Stimulated activated CD4-positive, alpha-beta T cell treated with anti-CD3 and anti-CD28 coated beads, Interleukin-1b, Interleukin-23, amount 100 ng/mL, for 4 hours (primary cell): ENCODE measurements at regions not wholly inside any gene's neighbourhood (a gene's known extent, or its start where the extent isn't known, plus 50 kb on each side); places are given as distances from the start of the nearest gene placed in this dataset.

Source experiments
- DNase-seq, 2 donors: peaks; one replicate each; pipeline ENCODE4 v3.0.0-alpha.2; 2020; ENCODE audit warnings: low read depth in 2 of 2

DNA sequence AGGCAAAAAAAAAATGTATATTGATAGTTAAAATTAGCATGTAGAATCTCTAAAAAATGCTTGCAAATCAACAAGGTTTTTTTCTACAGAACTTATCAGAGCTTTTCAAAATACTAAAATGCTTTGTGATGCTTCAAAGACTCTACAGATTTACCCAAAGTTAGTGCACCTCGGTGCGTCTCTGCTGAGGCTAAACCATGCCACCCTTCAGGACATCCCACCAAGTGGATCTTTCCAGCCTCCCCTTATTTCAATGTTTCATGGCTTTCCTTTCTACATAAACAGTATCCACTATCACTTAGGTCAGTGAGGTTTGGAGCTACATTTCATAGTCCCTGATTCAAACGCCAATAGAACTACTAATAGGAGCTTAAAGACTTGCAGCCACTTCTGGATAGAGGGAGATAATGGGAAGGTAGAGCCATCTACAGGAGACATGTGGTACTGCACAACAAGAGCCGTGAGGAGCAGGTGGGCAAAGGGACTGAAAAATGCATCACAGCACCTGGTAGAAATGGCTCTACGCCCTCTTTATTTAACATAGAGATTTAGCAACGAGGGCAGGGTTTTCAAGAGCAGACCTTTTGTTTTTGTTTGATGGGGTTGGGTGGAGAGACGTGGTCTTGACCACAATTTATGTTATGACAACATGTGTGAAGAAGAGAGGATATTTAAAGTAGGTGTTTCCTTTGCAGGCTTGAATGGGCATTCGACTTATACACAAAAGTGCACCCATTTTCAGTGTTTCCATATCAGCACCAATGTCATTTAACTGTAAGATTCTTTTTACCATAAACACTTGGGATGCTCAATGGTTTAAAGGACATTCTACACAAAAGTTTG is 56.1 kb upstream of the SLC35G4 start:
- DNase-seq = peak in 1 of 2 donors; percentile 21

DNA sequence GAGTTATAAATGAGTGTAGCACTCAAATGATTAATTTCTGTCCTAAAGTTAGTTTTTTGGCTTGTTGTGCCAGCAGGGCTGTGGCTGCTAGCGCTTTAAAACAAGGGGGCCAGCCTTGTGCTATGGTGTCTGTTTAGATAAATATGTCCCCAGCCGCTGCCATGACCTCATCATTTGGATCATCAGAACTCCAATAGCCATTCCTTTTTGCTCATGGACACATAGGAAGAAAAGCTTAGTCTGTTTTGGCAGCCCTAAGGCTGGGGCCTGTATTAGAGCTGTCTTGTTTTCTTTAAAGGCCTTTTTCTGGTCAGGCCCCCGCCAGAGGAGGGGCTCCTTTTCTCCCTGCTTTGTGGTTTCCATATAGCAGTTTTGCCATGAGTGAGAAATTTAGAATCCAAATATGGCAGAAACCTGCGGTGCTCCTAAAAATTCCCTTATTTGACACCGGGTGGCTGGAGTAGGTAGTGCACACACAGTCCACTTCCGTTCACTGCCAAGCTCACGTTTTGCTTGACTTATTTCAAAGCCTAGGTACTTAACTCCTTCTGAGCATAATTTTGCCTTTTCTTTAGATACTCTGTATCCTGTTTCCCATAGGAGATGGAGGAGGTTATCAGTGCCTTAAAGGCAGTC is 60.4 kb upstream of the SLC35G4 start:
- DNase-seq = no peak

DNA sequence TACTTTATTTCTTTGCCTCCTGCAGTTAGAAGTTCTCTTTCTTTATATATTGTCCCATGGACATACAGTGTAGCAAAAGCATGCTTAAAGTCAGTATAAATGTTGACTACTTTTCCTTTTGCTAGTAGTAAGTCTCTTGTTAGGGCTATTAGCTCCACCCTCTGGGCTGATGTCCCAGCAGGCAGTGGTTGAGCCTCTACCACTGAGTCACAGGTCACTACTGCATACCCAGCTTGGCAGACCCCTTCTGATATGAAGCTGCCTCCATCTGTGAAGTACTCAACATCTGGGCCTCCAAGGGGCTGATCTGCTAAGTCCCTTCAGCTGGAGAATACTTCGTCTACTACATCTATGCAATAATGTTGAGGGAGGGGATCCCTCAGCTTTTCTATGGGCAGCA is 61.0 kb upstream of the SLC35G4 start:
- DNase-seq = no peak

DNA sequence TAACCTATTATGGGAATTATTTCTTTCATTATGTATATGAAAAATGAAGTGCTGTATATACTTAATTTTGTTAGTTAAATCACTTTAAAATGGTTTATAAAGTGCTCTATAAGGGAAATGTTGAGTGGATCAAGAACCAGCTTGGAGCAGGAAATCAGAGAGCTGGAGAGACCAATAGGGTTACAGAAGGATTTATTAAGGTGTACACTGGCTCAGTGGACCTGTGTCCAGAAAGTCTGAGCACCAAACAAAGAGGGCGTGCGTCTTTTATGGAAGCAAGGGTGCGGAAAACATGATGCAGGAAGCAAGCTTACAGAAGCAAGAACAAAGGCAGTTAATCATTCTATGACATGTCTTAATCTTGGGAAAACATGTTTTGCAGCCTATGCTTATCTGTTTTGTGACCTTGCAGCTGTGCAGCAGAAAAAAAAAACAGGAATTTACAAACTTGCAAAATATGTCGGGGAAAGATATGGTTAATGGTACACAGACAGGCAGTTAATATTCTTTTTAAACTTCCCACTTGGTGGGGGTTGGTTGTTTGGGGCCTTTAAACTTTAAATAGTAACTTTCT is 65.2 kb upstream of the SLC35G4 start:
- no peak for DNase-seq

DNA sequence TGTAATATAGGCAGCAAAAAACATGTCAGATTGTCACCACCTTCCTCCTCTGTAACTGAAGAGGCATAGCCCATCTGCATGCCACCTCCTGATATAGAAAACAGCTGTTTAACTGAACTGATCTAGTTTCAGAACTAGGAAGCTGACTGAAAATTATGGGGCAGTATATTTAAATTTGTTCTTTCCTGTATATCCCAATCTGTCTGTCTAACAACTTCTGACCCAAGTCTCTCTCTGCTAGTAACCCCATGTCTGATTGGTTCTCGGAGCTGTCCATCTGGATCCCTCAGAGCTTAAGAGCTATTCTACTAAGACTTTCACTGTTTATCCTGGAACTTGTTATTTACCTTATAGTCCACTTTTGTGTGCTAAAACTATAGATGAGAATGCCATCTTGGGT is 68.2 kb upstream of the SLC35G4 start:
- no peak for DNase-seq

DNA sequence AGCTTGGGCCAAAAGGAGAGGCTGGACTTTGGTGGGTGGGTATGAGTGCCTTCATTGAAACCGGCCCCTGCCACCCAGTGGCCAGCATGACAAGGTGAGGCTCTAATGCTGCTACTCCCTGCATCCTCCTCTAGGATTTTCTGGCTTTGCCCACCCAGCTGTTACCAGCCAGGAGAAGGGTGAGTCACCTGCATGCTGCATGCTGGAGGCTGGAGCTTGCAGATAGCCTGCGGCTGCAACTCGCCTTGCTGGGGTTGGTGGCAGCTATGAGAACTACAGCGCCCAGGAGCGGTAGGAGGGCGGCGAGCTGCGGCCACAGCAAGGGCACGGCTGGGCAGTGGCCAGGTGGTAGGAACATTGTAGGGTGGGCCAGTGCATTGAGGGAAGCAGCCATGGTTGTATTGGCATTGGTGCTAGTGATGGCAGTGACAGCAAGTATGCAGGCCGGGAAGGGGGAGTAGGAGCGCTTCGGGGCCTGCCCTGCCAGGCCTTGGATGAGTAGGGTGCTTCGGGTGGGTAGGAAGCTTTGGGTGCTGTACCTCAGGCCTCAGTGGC is 75.4 kb upstream of the SLC35G4 start:
- DNase-seq = no peak

DNA sequence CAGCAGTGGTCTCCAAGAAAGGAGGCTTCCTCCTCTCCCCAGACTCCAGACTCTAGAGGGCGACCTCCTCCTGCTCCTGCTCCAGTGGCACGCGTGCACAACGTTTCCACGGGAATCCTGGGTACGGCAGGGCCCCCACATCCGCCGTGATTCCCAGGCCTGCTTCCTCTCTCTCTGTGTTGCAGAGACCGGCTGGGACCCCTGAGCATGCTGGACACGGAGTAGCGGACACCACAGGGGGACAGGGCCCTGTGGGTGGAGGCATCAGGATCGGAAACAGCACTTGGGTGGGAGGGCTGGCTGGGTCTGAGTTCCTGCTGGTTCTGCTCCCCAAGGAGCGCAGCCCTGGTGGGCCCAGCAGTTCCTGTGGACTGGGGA is 75.9 kb upstream of the SLC35G4 start:
- DNase-seq = no peak

DNA sequence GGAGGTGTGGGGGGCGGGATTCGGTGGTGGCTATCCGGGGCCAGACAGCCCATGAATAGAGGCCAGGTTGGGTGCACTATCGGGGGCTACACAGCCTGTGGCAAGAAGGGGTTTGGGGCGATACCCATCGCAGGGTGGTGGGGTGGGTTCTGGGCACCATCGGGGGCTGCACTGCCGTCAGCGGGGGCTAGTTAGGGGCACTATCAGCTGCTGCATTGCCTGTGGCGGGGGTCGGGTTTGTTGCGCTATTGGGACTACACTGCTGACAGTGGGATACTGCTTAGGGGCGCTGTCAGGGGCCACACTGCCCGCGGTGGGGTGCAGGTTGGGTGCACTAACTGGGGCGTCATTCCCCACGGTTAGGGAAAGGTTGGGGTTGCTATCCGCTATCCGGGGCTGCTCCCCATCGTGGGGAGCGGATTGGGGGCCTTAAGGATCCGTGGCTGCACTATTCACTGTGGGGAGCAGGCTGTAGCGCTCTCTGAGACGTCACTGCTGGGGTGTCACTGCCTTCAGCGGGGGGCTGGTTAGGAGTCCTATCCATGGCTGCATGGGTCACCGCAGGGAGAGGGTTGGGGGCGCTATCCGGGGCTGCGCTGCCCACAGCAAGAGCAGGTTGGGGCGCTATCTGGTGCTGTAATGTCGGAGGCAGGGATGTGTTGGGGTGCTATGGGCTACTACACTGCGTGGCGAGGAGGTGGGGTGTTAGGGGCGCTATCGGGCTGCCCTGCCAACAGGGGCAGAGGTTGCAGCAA is 76.5 kb upstream of the SLC35G4 start:
- DNase-seq = no peak

DNA sequence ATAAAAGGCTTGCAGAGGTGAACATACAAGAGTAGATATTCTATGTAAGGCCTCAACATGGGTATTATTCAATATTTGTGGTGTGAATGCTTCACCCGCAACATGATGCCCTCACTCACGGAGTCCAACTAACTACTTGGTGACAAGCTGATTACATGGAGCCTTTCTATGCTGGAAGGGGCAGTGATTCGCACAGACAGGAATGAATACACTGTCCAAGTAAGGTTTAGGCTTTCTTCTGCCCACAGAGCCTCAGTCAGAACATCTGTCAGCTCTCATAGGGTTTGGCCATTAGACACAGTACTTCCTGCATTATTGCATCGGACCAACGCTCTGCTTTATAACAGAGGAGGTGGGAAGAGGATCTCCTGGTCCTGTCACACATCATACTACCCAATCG is 80.3 kb upstream of the SLC35G4 start:
- no peak for DNase-seq

DNA sequence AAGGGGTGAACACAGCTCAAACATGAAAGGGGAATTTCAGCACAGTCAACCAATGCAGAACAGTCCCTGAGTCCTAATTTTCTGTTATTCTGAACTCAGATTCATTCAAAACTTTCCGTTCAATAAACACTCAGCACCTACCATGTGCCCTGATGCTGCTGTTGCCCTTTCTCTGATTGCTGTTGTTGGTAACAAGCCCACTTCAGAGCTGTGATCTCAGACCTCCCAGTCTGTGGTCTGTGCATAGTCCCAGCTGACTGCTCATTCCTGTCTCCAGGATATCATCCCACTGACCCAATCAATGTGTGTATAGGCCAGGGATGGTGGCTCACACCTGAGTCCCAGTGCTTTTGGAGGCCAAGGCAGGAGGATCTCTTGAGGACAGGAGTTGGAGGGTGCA is 82.7 kb upstream of the SLC35G4 start:
- no peak for DNase-seq

DNA sequence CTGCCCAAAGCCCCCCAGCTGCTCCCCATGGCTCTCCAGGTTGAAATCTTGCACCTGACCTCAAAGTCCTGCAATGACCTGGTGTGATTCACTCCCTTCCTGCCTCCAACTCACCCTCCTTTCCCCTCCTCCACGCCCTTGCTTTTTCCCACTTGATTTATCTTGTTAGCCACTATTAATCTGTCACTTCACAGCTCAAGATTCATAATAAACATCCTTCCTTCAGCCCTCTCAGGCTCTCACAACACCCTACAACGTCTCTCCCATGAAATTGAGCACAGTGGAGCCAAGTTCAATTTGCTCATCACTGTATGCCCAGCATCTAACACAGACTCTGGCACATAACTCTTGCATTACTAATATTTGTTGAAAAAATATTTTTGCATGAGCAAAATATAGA is 85.6 kb upstream of the SLC35G4 start:
- DNase-seq = no peak

DNA sequence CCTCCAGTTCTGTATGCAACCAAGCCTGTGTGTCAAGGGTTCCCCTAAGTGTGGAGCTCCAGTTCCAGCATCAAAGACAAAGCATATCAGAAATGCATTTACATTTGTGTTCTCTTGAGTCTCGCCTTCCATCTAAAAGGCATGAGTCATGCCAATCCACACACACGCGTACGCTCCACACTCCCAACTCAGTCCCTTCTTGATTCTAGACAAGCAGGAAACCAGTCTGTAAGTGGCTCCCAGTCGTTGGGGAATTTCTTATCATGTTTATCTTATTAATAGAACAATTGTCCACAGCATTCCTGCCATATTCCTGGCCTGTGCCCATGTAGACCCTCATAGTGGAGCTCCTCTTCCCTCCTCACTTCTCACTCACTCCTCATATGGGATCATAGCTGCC is 86.4 kb upstream of the SLC35G4 start:
- no peak for DNase-seq

DNA sequence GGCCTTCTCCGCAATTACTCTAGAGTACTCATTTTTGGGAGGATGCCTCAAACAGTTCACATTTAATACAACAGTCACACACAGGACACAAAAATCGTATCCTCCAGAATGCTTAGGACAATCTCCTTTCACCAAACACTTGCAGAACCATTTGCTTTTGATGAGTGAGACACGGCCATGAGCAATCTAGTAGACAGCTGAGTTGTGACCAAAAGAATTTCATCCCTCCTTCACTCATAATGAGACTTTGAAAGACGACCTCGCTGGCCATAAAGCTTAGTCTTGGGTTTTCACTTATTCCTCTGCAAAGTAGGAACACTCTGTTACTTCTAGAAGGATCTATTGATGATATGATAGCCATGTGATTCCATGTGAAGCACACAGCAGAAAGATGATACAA is 87.5 kb upstream of the SLC35G4 start:
- no peak for DNase-seq

DNA sequence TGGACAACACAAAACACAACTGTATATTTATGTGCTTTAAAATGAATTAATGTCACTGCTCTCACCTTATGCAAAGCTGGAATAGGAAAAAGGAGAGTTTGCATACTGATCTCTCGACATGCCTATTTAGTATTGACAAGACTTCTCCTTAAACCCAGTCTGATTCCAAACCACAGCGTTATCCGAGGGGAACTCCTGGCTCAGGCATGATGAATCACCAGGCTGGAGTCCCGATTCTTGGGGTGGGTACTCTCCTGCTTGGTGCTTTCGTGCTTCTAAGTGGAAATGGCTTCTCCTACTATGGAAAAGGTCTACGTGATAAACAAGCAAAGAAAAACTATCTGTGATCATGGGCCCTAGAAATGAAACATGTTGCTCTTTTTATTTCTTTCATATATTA is 88.9 kb upstream of the SLC35G4 start:
- no peak for DNase-seq

DNA sequence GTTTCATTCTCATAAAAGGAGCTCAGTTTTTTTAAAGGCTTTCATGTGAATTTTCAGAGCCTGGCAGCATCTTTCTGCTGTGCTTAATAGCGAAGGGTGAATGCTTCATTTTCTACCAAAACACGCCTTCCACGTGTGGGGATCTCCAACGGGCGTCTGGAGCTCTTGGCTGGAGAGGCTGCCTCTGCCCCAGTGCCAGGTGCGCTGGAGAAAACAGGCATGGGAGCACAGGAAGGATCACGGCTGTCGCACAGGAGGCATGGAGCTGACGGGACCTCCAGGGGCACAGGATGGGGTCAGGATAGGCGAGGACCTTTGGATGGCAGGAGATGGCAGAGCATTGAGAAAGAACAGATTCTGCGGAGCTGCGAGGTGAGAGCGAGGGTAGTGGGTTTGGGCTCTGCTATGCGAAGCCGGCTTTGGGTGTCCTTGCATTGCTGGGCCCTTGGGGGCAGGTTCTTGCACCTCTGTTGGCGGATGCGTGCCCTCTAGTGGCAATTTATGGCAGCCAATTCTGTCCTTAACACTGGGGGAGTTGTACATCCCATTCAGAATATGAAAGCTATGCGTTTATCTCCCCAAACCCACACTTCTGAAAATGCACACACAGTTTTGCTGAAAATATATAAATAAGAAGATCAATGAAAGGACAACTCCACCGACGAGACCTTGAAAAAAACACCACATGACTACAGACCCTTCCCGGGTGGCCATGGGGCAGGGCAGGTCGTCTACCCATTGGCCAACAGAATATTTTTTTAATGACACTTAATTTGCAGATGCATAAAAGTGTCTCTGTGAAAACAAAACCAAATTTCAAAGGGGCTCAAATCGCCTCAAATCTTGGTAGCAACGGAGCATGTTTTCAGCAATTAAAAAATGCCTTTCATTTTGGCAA is 90.4 kb upstream of the SLC35G4 start:
- peak in 1 of 2 donors; percentile 10 for DNase-seq

DNA sequence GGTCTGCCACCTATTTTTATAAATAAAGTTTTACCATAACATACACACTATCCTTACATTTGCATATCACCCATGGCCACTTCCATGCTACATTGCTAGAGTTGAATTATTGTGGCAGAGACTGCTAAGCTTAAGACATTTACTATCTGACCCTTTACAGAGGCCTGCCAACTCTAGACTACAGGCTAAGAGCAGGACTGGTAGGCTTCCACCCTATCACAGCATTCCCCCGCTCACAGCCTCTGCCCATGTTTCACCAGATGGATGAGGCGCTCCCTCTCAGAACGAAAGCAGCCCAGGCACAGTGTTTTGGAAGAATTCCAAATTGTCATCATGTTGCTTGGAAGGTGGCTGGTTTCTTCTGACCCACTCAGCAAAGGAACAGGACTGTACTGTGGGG is 91.7 kb upstream of the SLC35G4 start:
- DNase-seq = no peak

DNA sequence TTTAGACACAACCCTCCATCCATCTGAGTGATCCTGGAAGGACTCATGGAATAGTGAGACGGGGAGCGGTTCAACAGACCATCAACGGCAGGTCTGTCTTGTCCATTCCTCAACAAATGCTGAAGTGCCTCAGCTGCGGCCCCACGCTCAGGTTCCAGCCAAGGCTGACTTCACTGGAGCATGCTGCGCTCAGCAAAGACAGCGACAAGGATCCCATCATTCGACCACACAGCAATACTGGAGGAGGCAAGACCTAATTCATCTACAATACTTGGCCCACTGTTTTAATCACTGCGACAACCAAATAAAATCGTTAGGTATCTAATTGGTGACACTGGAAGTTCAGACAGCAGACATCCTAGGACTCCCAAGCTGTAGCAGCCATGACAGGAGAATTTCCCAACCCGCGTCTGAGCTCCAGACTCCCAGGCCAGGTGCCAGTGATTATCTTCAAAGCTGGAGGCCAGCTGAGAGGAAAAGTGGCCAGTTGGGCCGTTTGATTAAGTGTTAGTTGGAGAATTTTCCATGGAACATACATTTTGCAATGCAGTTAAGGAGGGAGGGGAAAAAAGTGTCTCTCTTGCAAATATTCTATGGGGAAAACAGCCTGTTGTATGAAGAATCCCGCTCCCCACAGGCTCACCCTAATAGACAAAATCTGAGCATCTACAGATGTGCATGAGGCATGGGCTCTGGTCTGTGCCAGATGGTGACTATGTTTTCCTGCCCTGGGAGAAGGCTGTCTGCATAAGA is 92.5 kb upstream of the SLC35G4 start:
- no peak for DNase-seq

DNA sequence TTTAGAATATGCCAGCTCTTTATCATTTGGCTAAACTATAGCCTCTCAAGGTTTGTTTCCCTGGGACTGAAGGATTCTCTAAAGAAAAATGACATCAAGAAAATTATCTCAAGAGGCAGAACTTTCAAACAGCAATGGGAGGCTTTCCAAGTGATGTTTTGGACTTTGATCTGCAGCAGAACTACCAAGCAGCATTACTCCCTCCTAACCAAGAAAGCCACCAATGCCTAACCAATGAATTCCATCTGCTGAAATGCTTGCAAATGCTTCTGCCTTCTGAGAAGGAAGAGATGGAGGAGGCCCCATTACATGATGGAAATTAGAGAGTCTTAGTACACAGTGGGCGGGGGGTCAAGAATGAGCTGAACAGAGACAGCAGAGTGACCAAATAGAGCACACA is 95.1 kb upstream of the SLC35G4 start:
- DNase-seq = no peak

DNA sequence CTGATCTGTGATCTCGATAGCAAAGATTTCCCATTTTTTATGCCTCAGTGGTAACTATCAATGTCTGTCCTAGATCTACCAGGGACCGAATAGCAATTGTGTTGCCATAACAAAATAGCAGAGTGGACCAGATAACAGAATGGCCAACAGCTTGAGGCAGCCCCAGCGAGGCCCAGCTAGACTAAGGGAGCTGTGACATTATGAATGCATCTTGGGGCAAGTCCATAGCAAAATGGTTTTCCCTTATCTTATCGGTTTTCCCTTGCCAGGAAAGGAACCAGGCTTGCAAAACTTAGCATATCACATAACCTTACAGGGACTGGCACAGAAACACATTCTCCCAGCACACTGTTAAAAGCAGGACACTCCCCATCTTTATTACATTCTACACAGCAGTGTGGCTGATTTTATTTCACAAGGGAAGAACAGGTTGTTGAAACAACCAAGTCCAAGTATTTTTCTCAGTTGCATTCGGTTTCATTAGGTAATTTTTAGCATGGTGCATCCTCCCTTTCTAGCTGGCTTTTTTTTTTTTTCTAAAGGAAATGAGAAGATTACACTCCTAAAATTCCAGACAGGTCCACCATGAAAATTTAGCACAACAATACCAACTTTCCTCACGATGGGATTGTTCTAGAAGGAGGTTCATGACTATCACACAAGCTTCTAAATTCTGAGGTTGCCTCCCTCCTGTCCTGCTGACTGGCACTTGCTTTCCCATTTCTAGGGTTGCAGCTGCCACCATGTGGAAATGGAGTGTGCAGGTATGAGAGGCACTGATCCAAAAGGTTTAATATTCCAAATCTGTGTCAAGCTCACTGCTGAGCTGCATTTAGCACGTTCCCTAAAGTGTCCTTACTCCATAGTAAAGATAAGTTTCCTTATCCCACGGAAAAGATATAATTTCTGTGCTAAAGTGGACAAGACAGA is 97.0 kb upstream of the SLC35G4 start:
- no peak for DNase-seq
